Spleen (tissue), 11 donors: ENCODE measurements at regions not wholly inside any gene's neighbourhood (a gene's known extent, or its start where the extent isn't known, plus 50 kb on each side); places are given as distances from the start of the nearest gene placed in this dataset.
"Not testable (repeated sequence)": the region's sequence is repeated elsewhere in the genome, so short reads cannot be mapped to it uniquely, and the experiment has no call there.

ENCODE experiments used
- DNase-seq: peaks from one replicate; pipeline ENCODE4 v3.0.0-alpha.2; 2020
- H3K27ac ChIP-seq, 8 donors: fragments of 200-600 bp; sonication (generic) in 7 of 8; 1 replicate in 4 of 8; 2 replicates in 4 of 8; pipeline versions ENCODE4 v1.5.0 to v1.8.0; 2016 to 2021; ENCODE audit warnings: inconsistent platforms in 4 of 8, mild to moderate bottlenecking in 4 of 8, moderate library complexity in 1 of 8
- H3K27me3 ChIP-seq, 7 donors: fragments of 200-600 bp; sonication (generic) in 6 of 7; replicated peaks in 1 of 7; 1 replicate in 4 of 7; 2 replicates in 3 of 7; pipeline versions ENCODE4 v1.5.0 to v1.8.0; 2016 to 2021; ENCODE audit warnings: inconsistent platforms in 3 of 7, mild to moderate bottlenecking in 1 of 7
- H3K36me3 ChIP-seq, 6 donors: fragments of 200-600 bp; sonication (generic) in 5 of 6; 1 replicate in 4 of 6; 2 replicates in 2 of 6; pipeline versions ENCODE4 v1.5.0 to v1.8.0; 2016 to 2021; ENCODE audit warnings: inconsistent platforms in 2 of 6
- H3K4me1 ChIP-seq, 6 donors: fragments of 200-600 bp; sonication (generic) in 5 of 6; 1 replicate in 3 of 6; 2 replicates in 3 of 6; pipeline versions ENCODE4 v1.5.0 to v1.8.0; 2016 to 2021; ENCODE audit warnings: inconsistent platforms in 3 of 6
- H3K4me3 ChIP-seq, 8 donors: fragments of 200-600 bp; sonication (generic) in 7 of 8; 1 replicate in 4 of 8; 2 replicates in 4 of 8; pipeline versions ENCODE4 v1.5.0 to v1.8.0; 2016 to 2021; ENCODE audit warnings: inconsistent platforms in 4 of 8, mild to moderate bottlenecking in 4 of 8, moderate library complexity in 2 of 8
- H3K9me3 ChIP-seq, 8 donors: fragments of 200-600 bp; sonication (generic) in 7 of 8; 1 replicate in 4 of 8; 2 replicates in 4 of 8; pipeline versions ENCODE4 v1.5.0 to v1.8.0; 2016 to 2021; ENCODE audit warnings: inconsistent platforms in 4 of 8
- POLR2AphosphoS5 ChIP-seq, 3 donors: sonication (generic); formaldehyde crosslinking; IDR thresholded peaks; one replicate each; pipeline ENCODE4 v1.5.1; 2017; ENCODE audit warnings: antibody characterized with exemption in 3 of 3
- WGBS, 5 donors: extraction: QIAGEN DNeasy Blood & Tissue Kit in 3 of 5; methylation state at CpG; one replicate each; pipeline versions ENCODE4 v1.1.5 to v1.1.7; 2013 to 2018; 5-methylcytosine and 5-hydroxymethylcytosine counted together
- intact Hi-C: fragments of 100-400 bp; cut with DNase I; formaldehyde crosslinking; loops from one replicate; pipeline ENCODE4 v1.15.0; 2023; ENCODE audit warnings: low total_unique reads
- donor health status: healthy with polysubstance abuse.
- donor health status: DM: no; HTN: no; CAD: no; lungs with moderate emphysema.
- donor health status: DM: no; HTN: no; CAD: no.
- donor health status: Bipolar disorder and iron deficiency.
- donor health status: healthy.
- donor health status: DM: no; HTN: no; CAD: no.
- donor health status: DM: yes; HTN: yes; CAD: no.

GRCh38 chr7:150084724-150085123 is 211.0 kb downstream of the ATP6V0E2 start:
- H3K4me3 ChIP-seq, H3K9me3 ChIP-seq, DNase-seq, H3K4me1 ChIP-seq, H3K36me3 ChIP-seq, H3K27me3 ChIP-seq, intact Hi-C loops, H3K27ac ChIP-seq: not testable (repeated sequence)
- 81 to 96% (median 90%) methylated on average over 4 of the region's 4 CpGs for WGBS, 5 donors

GRCh38 chr7:150087478-150087877 is 213.7 kb downstream of the ATP6V0E2 start:
- H3K9me3 ChIP-seq, H3K27ac ChIP-seq, H3K27me3 ChIP-seq, DNase-seq, H3K4me3 ChIP-seq, H3K36me3 ChIP-seq, intact Hi-C loops, H3K4me1 ChIP-seq: not testable (repeated sequence)
- 62 to 86% (median 66%) methylated on average over 4 of the region's 4 CpGs for WGBS, 5 donors

- intact Hi-C loops, H3K27me3 ChIP-seq, DNase-seq, H3K36me3 ChIP-seq, H3K9me3 ChIP-seq, H3K27ac ChIP-seq, H3K4me3 ChIP-seq, H3K4me1 ChIP-seq: not testable (repeated sequence)
- TF ChIP-seq POLR2AphosphoS5 (IDR thresholded peaks at IDR 0.05): peak in 1 of 3 donors; percentile 13
- WGBS, 5 donors: 45 to 69% (median 53%) methylated on average over 1 of the region's 1 CpG
These were observed 215.4 kb downstream of the ATP6V0E2 start for GRCh38 chr7:150089139-150089538.

- WGBS, 5 donors: 77 to 86% (median 81%) methylated on average over 3 of the region's 3 CpGs
- H3K36me3 ChIP-seq, H3K27me3 ChIP-seq, DNase-seq, H3K4me3 ChIP-seq, H3K9me3 ChIP-seq, H3K4me1 ChIP-seq, H3K27ac ChIP-seq, intact Hi-C loops: not testable (repeated sequence)
These were observed 217.0 kb downstream of the ATP6V0E2 start for GRCh38 chr7:150090776-150091175.

GRCh38 chr7:150093897-150094296 is 220.1 kb downstream of the ATP6V0E2 start:
- H3K9me3 ChIP-seq, H3K4me3 ChIP-seq, H3K36me3 ChIP-seq, DNase-seq, H3K27ac ChIP-seq, H3K4me1 ChIP-seq, intact Hi-C loops, H3K27me3 ChIP-seq: not testable (repeated sequence)
- WGBS, 5 donors: 56 to 74% (median 68%) methylated on average over 5 to 6 of the region's 6 CpGs

- DNase-seq, H3K4me1 ChIP-seq, H3K36me3 ChIP-seq, H3K27me3 ChIP-seq, H3K9me3 ChIP-seq, H3K4me3 ChIP-seq, H3K27ac ChIP-seq, intact Hi-C loops: not testable (repeated sequence)
- 55 to 69% (median 57%) methylated on average over 6 of the region's 6 CpGs for WGBS, 5 donors
These were observed 222.6 kb downstream of the ATP6V0E2 start for GRCh38 chr7:150096213-150096994.

GRCh38 chr7:150098592-150098991 is 224.6 kb upstream of the LRRC61 start:
- H3K27ac ChIP-seq, H3K4me3 ChIP-seq, H3K36me3 ChIP-seq, DNase-seq, intact Hi-C loops, H3K9me3 ChIP-seq, H3K4me1 ChIP-seq, H3K27me3 ChIP-seq: not testable (repeated sequence)
- WGBS, 5 donors: 62 to 81% (median 69%) methylated on average over 6 to 7 of the region's 7 CpGs

- H3K27ac ChIP-seq, H3K27me3 ChIP-seq, H3K9me3 ChIP-seq, intact Hi-C loops, DNase-seq, H3K36me3 ChIP-seq, H3K4me3 ChIP-seq, H3K4me1 ChIP-seq: not testable (repeated sequence)
- 80 to 86% (median 85%) methylated on average over 5 to 7 of the region's 7 CpGs for WGBS, 5 donors
These were observed 221.9 kb upstream of the LRRC61 start for GRCh38 chr7:150101282-150101681.

GRCh38 chr7:150107283-150107682 is 215.9 kb upstream of the LRRC61 start:
- intact Hi-C loops, H3K4me1 ChIP-seq, H3K9me3 ChIP-seq, H3K4me3 ChIP-seq, H3K27ac ChIP-seq, DNase-seq, H3K27me3 ChIP-seq, H3K36me3 ChIP-seq: not testable (repeated sequence)
- 88 to 100% (median 92%) methylated on average over 1 of the region's 1 CpG for WGBS, 5 donors

- 46 to 64% (median 58%) methylated on average over 2 to 5 of the region's 5 CpGs; no CpG with 5 or more reads in 1 of the 5 donors for WGBS, 5 donors
- H3K27me3 ChIP-seq, H3K4me3 ChIP-seq, H3K9me3 ChIP-seq, H3K4me1 ChIP-seq, intact Hi-C loops, H3K36me3 ChIP-seq, DNase-seq, H3K27ac ChIP-seq: not testable (repeated sequence)
These were observed 212.8 kb upstream of the LRRC61 start for GRCh38 chr7:150110375-150110820.

- H3K36me3 ChIP-seq, H3K27me3 ChIP-seq, H3K9me3 ChIP-seq, DNase-seq, H3K27ac ChIP-seq, H3K4me3 ChIP-seq, H3K4me1 ChIP-seq, intact Hi-C loops: not testable (repeated sequence)
- 68 to 86% (median 73%) methylated on average over 2 to 8 of the region's 8 CpGs for WGBS, 5 donors
These were observed 212.3 kb upstream of the LRRC61 start for GRCh38 chr7:150110882-150111281.
